ENCODE measurements at regions not wholly inside any gene's neighbourhood (a gene's known extent, or its start where the extent isn't known, plus 50 kb on each side); places are given as distances from the start of the nearest gene placed in this dataset.

GRCh38 chr20:10951904-10952303, 278.1 kb upstream of the JAG1 start (continued):
- TF ChIP-seq, protein P1, sequence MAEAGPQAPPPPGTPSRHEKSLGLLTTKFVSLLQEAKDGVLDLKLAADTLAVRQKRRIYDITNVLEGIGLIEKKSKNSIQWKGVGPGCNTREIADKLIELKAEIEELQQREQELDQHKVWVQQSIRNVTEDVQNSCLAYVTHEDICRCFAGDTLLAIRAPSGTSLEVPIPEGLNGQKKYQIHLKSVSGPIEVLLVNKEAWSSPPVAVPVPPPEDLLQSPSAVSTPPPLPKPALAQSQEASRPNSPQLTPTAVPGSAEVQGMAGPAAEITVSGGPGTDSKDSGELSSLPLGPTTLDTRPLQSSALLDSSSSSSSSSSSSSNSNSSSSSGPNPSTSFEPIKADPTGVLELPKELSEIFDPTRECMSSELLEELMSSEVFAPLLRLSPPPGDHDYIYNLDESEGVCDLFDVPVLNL (CRISPR knock-in tag; IDR thresholded peaks at IDR 0.05; ENCODE audit: borderline replicate concordance, low read depth): no peak
- TF ChIP-seq ZNF532 (CRISPR knock-in tag; IDR thresholded peaks at IDR 0.05; ENCODE audit: borderline replicate concordance) (no peak), ZNF317 (CRISPR knock-in tag; IDR thresholded peaks at IDR 0.05; ENCODE audit: borderline replicate concordance, low read depth) (no peak), IRF1 (CRISPR knock-in tag; IDR thresholded peaks at IDR 0.05) (no peak), ATF3 (CRISPR knock-in tag; conservative IDR thresholded peaks at IDR 0.05) (no peak), GTF2I (CRISPR knock-in tag; conservative IDR thresholded peaks at IDR 0.05) (no peak), TCF7 (CRISPR knock-in tag; IDR thresholded peaks at IDR 0.05; ENCODE audit: low read depth) (no peak), ZNF416 (CRISPR knock-in tag; IDR thresholded peaks at IDR 0.05) (no peak), TP53 (CRISPR knock-in tag; IDR thresholded peaks at IDR 0.05) (no peak), ELF4 (CRISPR knock-in tag; IDR thresholded peaks at IDR 0.05; ENCODE audit: low read depth) (no peak), ATF1 (CRISPR knock-in tag; IDR thresholded peaks at IDR 0.05) (no peak), ZNF423 (CRISPR knock-in tag; IDR thresholded peaks at IDR 0.05) (no peak)
- TF ChIP-seq, protein P2, sequence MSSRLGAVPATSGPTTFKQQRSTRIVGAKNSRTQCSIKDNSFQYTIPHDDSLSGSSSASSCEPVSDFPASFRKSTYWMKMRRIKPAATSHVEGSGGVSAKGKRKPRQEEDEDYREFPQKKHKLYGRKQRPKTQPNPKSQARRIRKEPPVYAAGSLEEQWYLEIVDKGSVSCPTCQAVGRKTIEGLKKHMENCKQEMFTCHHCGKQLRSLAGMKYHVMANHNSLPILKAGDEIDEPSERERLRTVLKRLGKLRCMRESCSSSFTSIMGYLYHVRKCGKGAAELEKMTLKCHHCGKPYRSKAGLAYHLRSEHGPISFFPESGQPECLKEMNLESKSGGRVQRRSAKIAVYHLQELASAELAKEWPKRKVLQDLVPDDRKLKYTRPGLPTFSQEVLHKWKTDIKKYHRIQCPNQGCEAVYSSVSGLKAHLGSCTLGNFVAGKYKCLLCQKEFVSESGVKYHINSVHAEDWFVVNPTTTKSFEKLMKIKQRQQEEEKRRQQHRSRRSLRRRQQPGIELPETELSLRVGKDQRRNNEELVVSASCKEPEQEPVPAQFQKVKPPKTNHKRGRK (CRISPR knock-in tag; IDR thresholded peaks at IDR 0.05; ENCODE audit: borderline replicate concordance): no peak
- TF ChIP-seq, protein P3, sequence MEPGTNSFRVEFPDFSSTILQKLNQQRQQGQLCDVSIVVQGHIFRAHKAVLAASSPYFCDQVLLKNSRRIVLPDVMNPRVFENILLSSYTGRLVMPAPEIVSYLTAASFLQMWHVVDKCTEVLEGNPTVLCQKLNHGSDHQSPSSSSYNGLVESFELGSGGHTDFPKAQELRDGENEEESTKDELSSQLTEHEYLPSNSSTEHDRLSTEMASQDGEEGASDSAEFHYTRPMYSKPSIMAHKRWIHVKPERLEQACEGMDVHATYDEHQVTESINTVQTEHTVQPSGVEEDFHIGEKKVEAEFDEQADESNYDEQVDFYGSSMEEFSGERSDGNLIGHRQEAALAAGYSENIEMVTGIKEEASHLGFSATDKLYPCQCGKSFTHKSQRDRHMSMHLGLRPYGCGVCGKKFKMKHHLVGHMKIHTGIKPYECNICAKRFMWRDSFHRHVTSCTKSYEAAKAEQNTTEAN (CRISPR knock-in tag; IDR thresholded peaks at IDR 0.05): no peak
- TF ChIP-seq, protein P4, sequence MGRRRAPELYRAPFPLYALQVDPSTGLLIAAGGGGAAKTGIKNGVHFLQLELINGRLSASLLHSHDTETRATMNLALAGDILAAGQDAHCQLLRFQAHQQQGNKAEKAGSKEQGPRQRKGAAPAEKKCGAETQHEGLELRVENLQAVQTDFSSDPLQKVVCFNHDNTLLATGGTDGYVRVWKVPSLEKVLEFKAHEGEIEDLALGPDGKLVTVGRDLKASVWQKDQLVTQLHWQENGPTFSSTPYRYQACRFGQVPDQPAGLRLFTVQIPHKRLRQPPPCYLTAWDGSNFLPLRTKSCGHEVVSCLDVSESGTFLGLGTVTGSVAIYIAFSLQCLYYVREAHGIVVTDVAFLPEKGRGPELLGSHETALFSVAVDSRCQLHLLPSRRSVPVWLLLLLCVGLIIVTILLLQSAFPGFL (CRISPR knock-in tag; IDR thresholded peaks at IDR 0.05; ENCODE audit: borderline replicate concordance): no peak

- Mint-ChIP-seq H3K36me3 (no peaks in the 10 kb centered on the region), H3K4me1 (peaks cover 31% of the 10 kb centered on the region), H3K4me3 (no peak overlapping the region), H3K27ac (no peak overlapping the region), H3K9me3 (peaks cover 6% of the 10 kb centered on the region), H3K27me3 (ENCODE audit: low read depth) (no peaks in the 10 kb centered on the region)
- ChIA-PET POLR2A (no interaction called here), CTCF (no interaction called here)
- ATAC-seq: no peak
- no peak for DNase-seq (ENCODE audit: low spot score)
- no peak for TF ChIP-seq ZNF396 (CRISPR knock-in tag; IDR thresholded peaks at IDR 0.05; ENCODE audit: borderline replicate concordance)
- TF ChIP-seq HMGA2 (CRISPR knock-in tag; IDR thresholded peaks at IDR 0.05): no peak
- no peak for TF ChIP-seq TCF7 (CRISPR knock-in tag; IDR thresholded peaks at IDR 0.05; ENCODE audit: low read depth)
- TF ChIP-seq NFATC4 (CRISPR knock-in tag; IDR thresholded peaks at IDR 0.05): no peak
- TF ChIP-seq SP1 (CRISPR knock-in tag; conservative IDR thresholded peaks at IDR 0.05): no peak
- no peak for TF ChIP-seq CTCF (IDR thresholded peaks at IDR 0.05)
- no peak for TF ChIP-seq IRF1 (CRISPR knock-in tag; IDR thresholded peaks at IDR 0.05)
- TF ChIP-seq, protein P5, sequence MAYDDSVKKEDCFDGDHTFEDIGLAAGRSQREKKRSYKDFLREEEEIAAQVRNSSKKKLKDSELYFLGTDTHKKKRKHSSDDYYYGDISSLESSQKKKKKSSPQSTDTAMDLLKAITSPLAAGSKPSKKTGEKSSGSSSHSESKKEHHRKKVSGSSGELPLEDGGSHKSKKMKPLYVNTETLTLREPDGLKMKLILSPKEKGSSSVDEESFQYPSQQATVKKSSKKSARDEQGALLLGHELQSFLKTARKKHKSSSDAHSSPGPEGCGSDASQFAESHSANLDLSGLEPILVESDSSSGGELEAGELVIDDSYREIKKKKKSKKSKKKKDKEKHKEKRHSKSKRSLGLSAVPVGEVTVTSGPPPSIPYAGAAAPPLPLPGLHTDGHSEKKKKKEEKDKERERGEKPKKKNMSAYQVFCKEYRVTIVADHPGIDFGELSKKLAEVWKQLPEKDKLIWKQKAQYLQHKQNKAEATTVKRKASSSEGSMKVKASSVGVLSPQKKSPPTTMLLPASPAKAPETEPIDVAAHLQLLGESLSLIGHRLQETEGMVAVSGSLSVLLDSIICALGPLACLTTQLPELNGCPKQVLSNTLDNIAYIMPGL (CRISPR knock-in tag; IDR thresholded peaks at IDR 0.05): no peak
- TF ChIP-seq SMAD4 (CRISPR knock-in tag; IDR thresholded peaks at IDR 0.05): no peak
These were observed 279.6 kb upstream of the JAG1 start for GRCh38 chr20:10953437-10953836.
